SU-DHL-6 (cell line): ENCODE measurements at regions not wholly inside any gene's neighbourhood (a gene's known extent, or its start where the extent isn't known, plus 50 kb on each side); places are given as distances from the start of the nearest gene placed in this dataset.

Experiments
- EZH2phosphoT487 ChIP-seq: fragments of 200-600 bp; sonication (generic), shearing (Covaris generic); conservative IDR thresholded peaks from 2 replicates; pipeline ENCODE4 v1.6.1; 2018; ENCODE audit warnings: mild to moderate bottlenecking, antibody characterized with exemption, low read length, moderate library complexity, mixed read lengths
- TF ChIP-seq, protein P1 (sequence below): fragments of 200-600 bp; sonication (generic); IDR thresholded peaks from one replicate; pipeline ENCODE4 v1.5.1; 2017; ENCODE audit warnings: antibody characterized with exemption, mild to moderate bottlenecking, low read length, moderate library complexity; ENCODE audit not compliant: insufficient read depth, poor library complexity, severe bottlenecking

DNA sequence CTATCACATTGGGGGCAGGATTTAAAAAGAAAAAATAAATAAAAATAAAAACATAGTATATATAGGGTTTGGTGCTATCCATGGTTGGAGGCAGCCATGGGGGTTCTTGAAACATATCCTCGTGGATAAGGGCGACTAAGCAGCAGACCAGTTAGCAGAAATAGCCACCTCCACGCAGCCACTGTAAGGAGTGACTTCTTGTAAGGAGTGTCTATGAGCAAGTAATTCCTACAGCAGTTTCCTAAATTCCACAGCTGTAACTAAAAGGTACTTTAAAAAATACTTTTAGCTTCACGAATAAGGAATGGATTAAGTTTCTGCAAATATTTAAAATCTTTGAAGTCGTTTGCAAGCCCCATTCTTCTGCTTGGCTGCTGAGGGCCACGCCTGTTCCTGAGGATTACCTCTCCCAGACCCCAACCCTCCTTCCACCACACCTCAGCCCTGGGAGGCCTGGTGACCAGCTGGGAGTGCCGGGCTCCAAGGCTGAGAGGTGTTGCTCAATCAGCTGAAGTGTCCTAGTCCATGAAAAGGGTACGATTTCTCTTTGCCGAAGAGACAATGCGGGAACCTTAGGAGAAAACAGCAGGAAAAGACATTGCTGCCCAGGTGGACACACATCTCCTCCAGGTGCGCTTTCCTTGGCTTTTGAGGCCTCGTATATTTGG lies 115.3 kb downstream of the ADSS2 start:
- TF ChIP-seq, protein P1, sequence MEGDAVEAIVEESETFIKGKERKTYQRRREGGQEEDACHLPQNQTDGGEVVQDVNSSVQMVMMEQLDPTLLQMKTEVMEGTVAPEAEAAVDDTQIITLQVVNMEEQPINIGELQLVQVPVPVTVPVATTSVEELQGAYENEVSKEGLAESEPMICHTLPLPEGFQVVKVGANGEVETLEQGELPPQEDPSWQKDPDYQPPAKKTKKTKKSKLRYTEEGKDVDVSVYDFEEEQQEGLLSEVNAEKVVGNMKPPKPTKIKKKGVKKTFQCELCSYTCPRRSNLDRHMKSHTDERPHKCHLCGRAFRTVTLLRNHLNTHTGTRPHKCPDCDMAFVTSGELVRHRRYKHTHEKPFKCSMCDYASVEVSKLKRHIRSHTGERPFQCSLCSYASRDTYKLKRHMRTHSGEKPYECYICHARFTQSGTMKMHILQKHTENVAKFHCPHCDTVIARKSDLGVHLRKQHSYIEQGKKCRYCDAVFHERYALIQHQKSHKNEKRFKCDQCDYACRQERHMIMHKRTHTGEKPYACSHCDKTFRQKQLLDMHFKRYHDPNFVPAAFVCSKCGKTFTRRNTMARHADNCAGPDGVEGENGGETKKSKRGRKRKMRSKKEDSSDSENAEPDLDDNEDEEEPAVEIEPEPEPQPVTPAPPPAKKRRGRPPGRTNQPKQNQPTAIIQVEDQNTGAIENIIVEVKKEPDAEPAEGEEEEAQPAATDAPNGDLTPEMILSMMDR, result no peak
- no peak for TF ChIP-seq EZH2phosphoT487
